HUES48 (cell line): ENCODE measurements at regions not wholly inside any gene's neighbourhood (a gene's known extent, or its start where the extent isn't known, plus 50 kb on each side); places are given as distances from the start of the nearest gene placed in this dataset.
"Not testable (repeated sequence)": the region's sequence is repeated elsewhere in the genome, so short reads cannot be mapped to it uniquely, and the experiment has no call there.

Source experiments
- H3K27ac ChIP-seq: one replicate; pipeline ENCODE4 v1.7.0; 2013; ENCODE audit warnings: low read depth, low read length, inconsistent platforms
- H3K27me3 ChIP-seq: 2 replicates; pipeline ENCODE4 v1.6.1; 2013; ENCODE audit warnings: mild to moderate bottlenecking, low read length; ENCODE audit not compliant: control insufficient read depth, insufficient read depth
- H3K36me3 ChIP-seq: 2 replicates; pipeline ENCODE4 v1.6.1; 2013; ENCODE audit warnings: low read length; ENCODE audit not compliant: control insufficient read depth, insufficient read depth
- H3K4me1 ChIP-seq: 2 replicates; pipeline ENCODE4 v1.6.1; 2013; ENCODE audit warnings: mild to moderate bottlenecking, low read length; ENCODE audit not compliant: control insufficient read depth, insufficient read depth
- H3K4me3 ChIP-seq: 2 replicates; pipeline ENCODE4 v1.5.1; 2013; ENCODE audit warnings: mild to moderate bottlenecking, low read depth, low read length
- H3K9ac ChIP-seq: 2 replicates; pipeline ENCODE4 v1.6.1; 2013; ENCODE audit warnings: mild to moderate bottlenecking, low read depth, low read length, moderate library complexity
- H3K9me3 ChIP-seq: 2 replicates; pipeline ENCODE4 v1.6.1; 2013; ENCODE audit warnings: low read length; ENCODE audit not compliant: control insufficient read depth, insufficient read depth

DNA sequence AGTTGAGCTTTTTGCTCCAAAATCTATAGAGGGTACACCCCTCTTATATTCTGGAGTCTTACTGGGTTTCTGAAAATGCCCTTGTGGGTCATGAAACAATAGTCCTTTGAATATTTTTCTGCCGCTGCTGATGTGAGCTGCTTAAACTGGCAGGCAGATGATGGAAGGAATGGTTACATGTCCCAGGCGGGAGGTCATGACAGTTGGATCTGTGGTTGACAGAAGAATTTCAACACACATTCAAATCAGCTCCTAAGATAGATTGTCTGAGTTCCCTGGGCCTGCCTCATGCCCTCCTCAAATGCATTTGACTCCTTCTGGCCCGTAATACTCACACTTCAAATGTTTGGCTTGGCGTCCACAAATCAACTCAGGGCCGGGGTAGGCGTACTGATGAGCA is 105.0 kb upstream of the IKBKE start:
- not testable (repeated sequence) for H3K9me3 ChIP-seq, H3K36me3 ChIP-seq, H3K4me1 ChIP-seq, H3K27me3 ChIP-seq, H3K9ac ChIP-seq, H3K27ac ChIP-seq, H3K4me3 ChIP-seq

DNA sequence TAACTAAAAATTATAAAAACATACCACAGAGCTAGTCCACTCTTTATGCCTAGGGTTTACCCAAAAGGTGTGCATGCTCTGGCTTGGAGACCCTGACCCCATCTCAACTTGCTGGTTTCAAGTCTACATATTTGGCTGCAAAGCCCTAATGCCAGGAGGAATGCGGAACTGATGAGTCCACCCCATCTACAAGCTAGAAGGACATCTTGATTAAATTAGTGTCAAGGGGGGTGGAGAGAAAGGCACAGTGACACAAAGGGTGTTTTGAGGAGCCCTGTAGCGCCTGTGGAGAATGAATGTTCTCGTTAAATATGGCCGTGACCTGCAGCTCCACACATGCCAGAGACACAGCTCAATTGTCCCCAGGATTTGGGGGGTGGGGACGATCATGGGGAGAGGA is 104.1 kb upstream of the IKBKE start:
- H3K9ac ChIP-seq, H3K9me3 ChIP-seq, H3K4me3 ChIP-seq, H3K36me3 ChIP-seq, H3K27ac ChIP-seq, H3K27me3 ChIP-seq, H3K4me1 ChIP-seq: not testable (repeated sequence)

DNA sequence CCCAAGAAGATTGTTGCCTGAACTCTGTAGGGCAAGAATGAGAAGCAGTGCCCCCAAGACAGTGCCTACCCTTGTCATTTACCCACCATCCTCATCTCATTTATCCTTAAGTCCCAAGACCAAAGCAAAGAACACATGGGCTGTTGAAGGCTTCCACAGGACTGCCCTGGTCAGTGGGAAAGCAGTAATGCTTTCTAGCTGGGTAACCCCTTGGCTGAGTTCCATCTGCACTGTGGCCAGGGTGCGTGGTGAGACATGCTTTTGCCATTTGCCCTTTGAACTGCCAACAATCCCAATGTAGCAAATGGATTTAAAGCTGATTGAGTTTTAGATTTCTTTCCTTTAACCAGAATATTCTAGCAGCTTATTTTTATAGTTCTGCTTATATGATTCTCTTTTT is 103.5 kb upstream of the IKBKE start:
- H3K9ac ChIP-seq, H3K4me3 ChIP-seq, H3K27ac ChIP-seq, H3K4me1 ChIP-seq, H3K36me3 ChIP-seq, H3K9me3 ChIP-seq, H3K27me3 ChIP-seq: not testable (repeated sequence)

DNA sequence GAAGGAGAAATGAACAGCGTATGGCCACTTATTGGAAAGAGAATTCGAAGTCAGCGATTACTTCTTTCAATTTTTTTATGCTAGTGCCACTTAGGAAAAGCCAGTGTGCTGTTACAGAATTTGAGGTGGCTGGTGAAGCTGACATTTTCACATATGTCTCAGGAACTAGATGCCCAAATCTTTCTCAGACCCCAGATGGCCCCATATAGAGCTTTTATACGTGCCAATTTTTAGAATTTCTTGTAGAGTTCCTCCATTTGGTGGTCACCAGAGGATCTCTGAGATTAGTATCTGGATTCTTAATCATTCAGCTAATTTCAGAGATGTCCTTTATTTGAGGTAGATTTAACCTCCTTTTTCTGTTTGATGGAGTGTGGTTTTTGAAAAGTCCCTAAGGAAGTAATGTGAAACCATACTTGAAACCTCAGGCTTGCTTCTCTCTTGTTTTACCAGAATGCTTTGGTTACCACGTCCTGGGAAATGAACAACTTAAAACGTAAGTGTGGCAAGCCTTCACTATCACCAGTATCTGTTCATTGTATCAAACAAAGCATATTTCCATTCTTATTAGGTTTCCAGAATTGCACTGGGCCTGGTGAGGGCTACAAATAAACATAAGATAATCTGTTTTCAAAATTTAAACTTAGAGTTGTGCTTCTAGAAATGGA is 102.2 kb upstream of the IKBKE start:
- H3K9me3 ChIP-seq, H3K36me3 ChIP-seq, H3K9ac ChIP-seq, H3K4me1 ChIP-seq, H3K4me3 ChIP-seq, H3K27ac ChIP-seq, H3K27me3 ChIP-seq: not testable (repeated sequence)

DNA sequence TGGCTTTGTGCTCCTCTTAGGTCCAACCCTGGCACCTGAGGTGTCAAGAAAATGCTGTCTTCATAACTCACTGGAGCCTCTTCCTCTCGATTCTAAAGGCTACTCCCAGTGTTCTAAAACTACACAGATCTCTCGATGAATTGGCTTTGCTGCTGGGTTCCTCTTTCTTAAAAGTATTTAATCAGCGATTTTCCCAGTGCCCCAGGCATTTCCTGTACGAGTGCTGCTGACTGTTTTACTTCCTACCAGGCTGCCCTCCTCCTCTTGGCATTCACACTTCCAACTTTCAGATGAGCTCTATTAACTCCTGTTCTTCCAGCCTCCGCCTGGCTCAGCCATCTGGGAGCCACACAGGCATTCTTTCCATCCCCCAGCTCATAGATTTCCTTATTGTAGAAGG is 95.6 kb upstream of the IKBKE start:
- not testable (repeated sequence) for H3K4me1 ChIP-seq

DNA sequence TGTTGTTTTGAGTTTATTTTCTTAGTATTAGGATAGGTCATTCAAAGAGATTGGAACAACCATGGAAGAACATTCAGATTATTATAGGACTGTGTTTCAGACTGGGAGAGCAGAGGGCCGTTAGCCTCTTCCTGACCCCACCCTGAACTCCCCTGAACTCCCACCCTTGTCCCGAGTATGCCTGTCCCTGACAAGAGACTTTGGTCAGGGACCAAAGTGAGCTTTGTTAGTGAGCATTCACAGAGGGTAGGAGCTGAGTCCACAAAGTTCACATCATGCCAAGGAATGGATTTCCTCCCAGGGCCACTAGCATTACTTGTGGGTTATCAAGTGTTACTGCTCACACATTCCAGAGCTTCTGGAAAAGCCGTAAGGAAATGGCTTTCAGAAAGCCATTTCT is 94.7 kb upstream of the IKBKE start:
- H3K27me3 ChIP-seq, H3K9me3 ChIP-seq, H3K4me1 ChIP-seq, H3K27ac ChIP-seq, H3K9ac ChIP-seq, H3K36me3 ChIP-seq, H3K4me3 ChIP-seq: not testable (repeated sequence)

More for the DNA sequence above, 95.6 kb upstream of the IKBKE start:
- H3K9ac ChIP-seq, H3K27me3 ChIP-seq, H3K4me3 ChIP-seq, H3K36me3 ChIP-seq, H3K9me3 ChIP-seq, H3K27ac ChIP-seq: not testable (repeated sequence)

DNA sequence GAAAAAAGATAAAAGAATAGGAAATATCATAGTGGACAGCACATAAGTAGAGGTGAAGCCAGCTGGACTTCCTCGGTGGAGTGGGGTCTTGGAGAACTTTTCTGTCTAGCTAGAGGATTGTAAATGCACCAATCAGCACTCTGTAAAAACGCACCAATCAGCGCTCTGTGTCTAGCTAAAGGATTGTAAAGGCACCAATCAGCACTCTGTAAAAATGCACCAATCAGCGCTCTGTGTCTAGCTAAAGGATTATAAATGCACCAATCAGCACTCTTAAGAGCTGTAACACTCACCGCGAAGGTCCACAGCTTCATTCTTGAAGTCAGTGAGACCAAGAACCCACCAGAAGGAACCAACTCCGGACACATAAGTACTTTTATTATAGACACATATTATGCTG is 91.8 kb upstream of the IKBKE start:
- not testable (repeated sequence) for H3K36me3 ChIP-seq, H3K4me3 ChIP-seq, H3K9me3 ChIP-seq, H3K27me3 ChIP-seq, H3K9ac ChIP-seq, H3K4me1 ChIP-seq, H3K27ac ChIP-seq

DNA sequence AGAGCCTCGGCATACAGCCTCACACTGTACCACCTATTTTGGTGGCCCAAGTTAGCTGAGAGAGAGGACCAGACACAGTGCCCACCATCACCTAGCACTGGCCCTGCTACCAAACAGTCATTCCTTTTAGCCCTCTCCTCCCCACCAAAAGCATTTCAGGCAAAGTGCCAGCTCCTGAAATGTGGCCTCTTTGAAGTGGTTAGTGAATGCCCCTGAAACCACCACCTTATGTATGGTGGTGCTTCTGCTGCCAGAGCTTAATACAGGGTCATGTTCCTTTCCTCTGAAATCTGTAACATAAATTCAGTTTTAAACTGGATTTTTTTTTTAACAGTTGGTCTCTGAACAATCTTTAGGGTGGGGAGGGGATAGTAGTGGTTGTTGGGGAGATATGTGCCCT is 91.0 kb upstream of the IKBKE start:
- H3K27me3 ChIP-seq, H3K27ac ChIP-seq, H3K4me3 ChIP-seq, H3K9me3 ChIP-seq, H3K4me1 ChIP-seq, H3K9ac ChIP-seq, H3K36me3 ChIP-seq: not testable (repeated sequence)

DNA sequence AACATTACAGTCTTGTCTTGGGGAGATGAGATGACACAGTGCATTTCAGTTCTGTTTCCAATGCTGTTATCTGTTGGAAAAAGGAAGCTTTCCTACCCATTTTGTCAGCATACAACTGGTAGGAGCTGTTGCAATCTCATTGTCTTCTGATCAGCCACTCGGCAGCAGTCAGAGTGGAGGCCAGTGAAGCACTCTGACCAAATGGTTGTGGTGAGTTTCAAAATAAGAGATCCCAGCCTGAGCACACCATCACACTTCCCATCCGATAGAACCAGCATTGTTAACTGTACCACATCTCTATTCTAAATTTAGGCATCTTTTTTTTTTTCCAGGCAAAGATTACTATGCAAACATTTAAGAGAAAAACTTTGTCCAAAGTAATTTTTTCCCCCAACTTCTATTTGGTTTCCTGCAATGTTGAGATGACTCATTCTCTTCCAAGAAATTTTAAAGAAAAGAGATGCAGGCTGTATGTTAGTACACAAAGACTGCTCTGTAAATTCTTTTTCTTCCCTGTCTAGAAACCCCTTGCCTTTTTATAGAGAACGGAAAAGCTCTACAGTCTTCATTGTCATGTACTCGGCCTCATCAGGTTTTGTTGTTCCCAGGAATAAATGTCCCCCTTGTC is 90.0 kb upstream of the IKBKE start:
- H3K9ac ChIP-seq, H3K27me3 ChIP-seq, H3K27ac ChIP-seq, H3K9me3 ChIP-seq, H3K4me1 ChIP-seq, H3K4me3 ChIP-seq, H3K36me3 ChIP-seq: not testable (repeated sequence)

DNA sequence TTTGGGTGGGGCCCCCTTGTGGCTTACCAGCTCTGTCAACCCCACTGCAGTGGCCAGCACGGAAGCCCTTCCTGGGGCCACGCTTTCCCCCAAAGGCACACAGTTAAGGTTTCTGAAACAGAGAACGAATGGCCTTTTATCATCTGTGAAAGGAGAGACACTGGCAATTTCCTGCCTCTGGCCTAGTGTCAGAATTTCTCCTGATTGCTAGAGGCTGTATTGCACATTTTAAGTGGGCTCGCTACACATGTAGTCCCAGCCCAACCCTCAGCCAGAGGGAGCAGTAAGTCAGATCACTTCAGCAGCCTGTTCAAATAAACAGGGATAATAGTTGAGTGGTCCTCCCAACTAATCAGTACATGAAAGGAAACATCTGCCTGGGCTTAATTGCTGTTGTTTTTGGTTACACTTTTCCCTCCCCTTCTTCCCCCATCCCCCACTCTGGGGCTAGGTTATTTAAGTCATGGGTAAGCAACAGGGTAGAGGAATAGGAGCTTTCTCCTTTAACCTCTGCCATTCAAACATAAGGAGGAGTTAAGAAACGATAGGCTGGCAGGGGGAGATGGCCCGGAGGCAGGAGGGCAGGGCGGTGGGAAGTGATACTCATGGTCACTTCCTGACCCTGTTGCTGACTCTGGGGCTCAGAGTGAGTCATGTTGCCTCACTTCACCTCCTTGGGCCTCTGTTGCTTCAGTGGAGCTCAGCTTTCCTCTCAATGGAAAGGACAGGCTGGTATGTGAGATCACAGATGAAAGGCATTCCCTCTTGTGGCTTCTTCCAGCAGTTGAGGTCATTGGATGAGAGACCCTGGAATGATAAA is 89.3 kb upstream of the IKBKE start:
- not testable (repeated sequence) for H3K9ac ChIP-seq, H3K36me3 ChIP-seq

DNA sequence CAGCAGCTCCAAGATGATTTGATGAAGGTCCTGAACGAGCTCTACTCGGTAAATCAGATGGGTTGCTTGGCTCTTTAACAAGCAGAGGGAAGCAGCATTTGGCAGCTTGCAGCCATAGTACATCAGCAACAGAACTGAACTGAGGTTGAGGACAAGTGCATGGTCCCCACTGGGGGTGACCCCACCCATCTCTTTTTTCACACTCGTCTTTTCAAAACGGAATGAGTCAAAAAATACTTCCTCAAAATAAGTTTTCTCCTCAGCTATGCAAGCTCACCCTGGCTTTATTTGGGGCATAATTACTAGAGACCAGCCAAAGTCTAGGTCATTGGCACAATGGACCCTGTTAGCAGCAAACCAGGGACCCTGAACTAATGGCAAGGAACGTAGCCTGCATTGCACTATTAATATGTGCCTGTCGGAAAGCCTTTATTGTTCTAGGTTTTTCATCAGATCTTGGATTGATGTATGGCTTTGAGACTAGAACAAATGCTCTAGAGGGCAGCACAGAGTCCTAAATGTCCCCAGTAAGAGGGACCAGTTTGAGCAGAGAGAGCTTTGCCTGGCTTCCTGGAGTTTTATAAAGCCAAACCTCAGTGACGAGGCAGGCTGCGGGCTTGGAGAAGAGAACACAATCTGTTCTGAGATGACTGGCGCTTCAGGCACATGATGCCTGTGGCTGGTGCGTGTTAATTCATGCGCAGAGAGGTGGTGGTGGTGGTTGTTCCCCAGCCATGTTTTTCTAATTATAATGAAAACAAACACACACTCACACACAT is 86.1 kb upstream of the IKBKE start:
- not testable (repeated sequence) for H3K4me1 ChIP-seq, H3K9ac ChIP-seq, H3K36me3 ChIP-seq, H3K4me3 ChIP-seq, H3K27ac ChIP-seq, H3K9me3 ChIP-seq, H3K27me3 ChIP-seq

More for the DNA sequence above, 89.3 kb upstream of the IKBKE start:
- not testable (repeated sequence) for H3K4me3 ChIP-seq, H3K9me3 ChIP-seq, H3K27me3 ChIP-seq, H3K4me1 ChIP-seq
- H3K27ac ChIP-seq: peak overlapping the region; percentile 58
